A549 (cell line): ENCODE measurements at regions not wholly inside any gene's neighbourhood (a gene's known extent, or its start where the extent isn't known, plus 50 kb on each side); places are given as distances from the start of the nearest gene placed in this dataset.

ENCODE experiments used
- ATAC-seq, 2 experiments: fragments of 200-7000 bp in 1 of 2; fragments of >200 bp in 1 of 2; cut with Nextera tagmentation in 1 of 2; cut with Tn5 transposase in 1 of 2; 3 replicates each; pipeline versions ENCODE4 v1.8.0 to v1.9.1; 2018 to 2020; ENCODE audit warnings: mild to moderate bottlenecking in 1 of 2, moderate library complexity in 1 of 2
- CTCF ChIA-PET: fragments of 300-600 bp; sonication (Branson Sonifier 250); formaldehyde crosslinking; extraction: SDS; loops from one replicate; lab custom pipeline; 2021; ENCODE audit warnings: antibody characterized with exemption, inconsistent platforms; lab: Yijun Ruan, JAX
- POLR2A ChIA-PET: fragments of 350-600 bp; formaldehyde crosslinking; extraction: SDS; loops from one replicate; lab custom pipeline; 2021; ENCODE audit warnings: antibody characterized with exemption, inconsistent platforms; lab: Yijun Ruan, JAX
- DNase-seq, 2 experiments: peaks; one replicate each; pipeline versions ENCODE4 v3.0.0 to v3.0.0-alpha.2; 2011 to 2016; ENCODE audit warnings: low read depth in 1 of 2, low spot score in 1 of 2
- FAIRE-seq: peaks from 2 replicates; lab custom pipeline; 2011; peaks lifted over from hg19 to GRCh38; lab: Jason Lieb, UNC
- H3K27ac ChIP-seq, 2 experiments: fragments of >200 bp; sonication (Bioruptor Twin); formaldehyde crosslinking; 3 replicates each; pipeline ENCODE4 v1.5.1; 2016 to 2017
- H3K4me1 ChIP-seq: fragments of >200 bp; sonication (Bioruptor Twin); formaldehyde crosslinking; 3 replicates; pipeline ENCODE4 v1.6.1; 2016
- H3K4me2 ChIP-seq: fragments of >200 bp; sonication (Bioruptor Twin); formaldehyde crosslinking; 3 replicates; pipeline ENCODE4 v1.6.1; 2016
- H3K4me3 ChIP-seq: fragments of >200 bp; sonication (Bioruptor Twin); formaldehyde crosslinking; 3 replicates; pipeline ENCODE4 v1.5.1; 2016
- H3K9me3 ChIP-seq: fragments of >200 bp; sonication (Bioruptor Twin); formaldehyde crosslinking; 3 replicates; pipeline ENCODE4 v1.6.1; 2016
- BHLHE40 ChIP-seq: IDR thresholded peaks from 2 replicates; pipeline ENCODE4 v1.6.1; 2012; ENCODE audit warnings: low read depth, low read length, inconsistent platforms
- CHD2 ChIP-seq: fragments of 150-350 bp; IDR thresholded peaks from 2 replicates; pipeline ENCODE4 v1.6.1; 2014; ENCODE audit warnings: low read length; ENCODE audit not compliant: partially characterized antibody
- CHD4 ChIP-seq: fragments of 200-600 bp; sonication (generic); IDR thresholded peaks from 2 replicates; pipeline ENCODE4 v1.6.1; 2016; ENCODE audit warnings: antibody characterized with exemption, mild to moderate bottlenecking, borderline replicate concordance
- EHF ChIP-seq: fragments of 250-450 bp; sonication (Bioruptor Pico); IDR thresholded peaks from 2 replicates; pipeline ENCODE4 v1.5.0; 2020; ENCODE audit warnings: mild to moderate bottlenecking
- ELK1 ChIP-seq: fragments of 150-350 bp; IDR thresholded peaks from 2 replicates; pipeline ENCODE4 v1.6.1; 2014; ENCODE audit warnings: low read depth, mild to moderate bottlenecking, low read length
- EP300 ChIP-seq, 2 experiments: fragments of >200 bp; sonication (Bioruptor Twin); formaldehyde crosslinking; IDR thresholded peaks; 2 replicates in 1 of 2; 3 replicates in 1 of 2; pipeline ENCODE4 v1.6.1; 2016 to 2017
- GATA3 ChIP-seq: IDR thresholded peaks from 2 replicates; pipeline ENCODE4 v1.6.1; 2012; ENCODE audit warnings: borderline replicate concordance
- HOXB5 ChIP-seq: fragments of 250-450 bp; sonication (Bioruptor Pico); IDR thresholded peaks from 2 replicates; pipeline ENCODE4 v1.5.0; 2020; ENCODE audit warnings: mild to moderate bottlenecking, moderate library complexity
- JUN ChIP-seq, 2 experiments: fragments of >200 bp; sonication (Bioruptor Twin); formaldehyde crosslinking; IDR thresholded peaks; 2 replicates in 1 of 2; 3 replicates in 1 of 2; pipeline ENCODE4 v1.6.1; 2016 to 2017
- MAZ ChIP-seq: fragments of 150-350 bp; IDR thresholded peaks from 2 replicates; pipeline ENCODE4 v1.6.1; 2014; ENCODE audit warnings: antibody characterized with exemption, low read depth, low read length, borderline replicate concordance
- MYC ChIP-seq: IDR thresholded peaks from 2 replicates; pipeline ENCODE4 v1.6.1; 2012; ENCODE audit warnings: mild to moderate bottlenecking, inconsistent platforms, low read length, improper control_type of control experiment, borderline replicate concordance
- NFE2L2 ChIP-seq: fragments of 150-350 bp; conservative IDR thresholded peaks from 2 replicates; pipeline ENCODE4 v1.6.1; 2014; ENCODE audit warnings: low read length
- NR3C1 ChIP-seq: fragments of >200 bp; sonication (Bioruptor Twin); formaldehyde crosslinking; IDR thresholded peaks from 3 replicates; pipeline ENCODE4 v1.6.1; 2017
- PBX3 ChIP-seq: IDR thresholded peaks from 2 replicates; pipeline ENCODE4 v1.6.1; 2012
- RARB ChIP-seq: fragments of 250-450 bp; sonication (Bioruptor Pico); IDR thresholded peaks from 2 replicates; pipeline ENCODE4 v1.8.0; 2021; ENCODE audit warnings: mild to moderate bottlenecking, moderate library complexity
- RCOR1 ChIP-seq: fragments of 150-350 bp; IDR thresholded peaks from 2 replicates; pipeline ENCODE4 v1.6.1; 2014; ENCODE audit warnings: antibody characterized with exemption, low read length, low read depth
- REST ChIP-seq: fragments of 200-600 bp; sonication (generic); IDR thresholded peaks from 2 replicates; pipeline ENCODE4 v1.6.1; 2016; ENCODE audit warnings: antibody characterized with exemption, mild to moderate bottlenecking, moderate library complexity
- RFX5 ChIP-seq: fragments of 450-650 bp; IDR thresholded peaks from 2 replicates; pipeline ENCODE4 v1.7.1; 2014; ENCODE audit warnings: antibody characterized with exemption, mild to moderate bottlenecking, moderate library complexity
- SREBF2 ChIP-seq: fragments of 450-650 bp; IDR thresholded peaks from 2 replicates; pipeline ENCODE4 v1.6.1; 2014; ENCODE audit warnings: mild to moderate bottlenecking, moderate library complexity
- TFCP2L1 ChIP-seq: fragments of 250-450 bp; sonication (Bioruptor Pico); IDR thresholded peaks from 2 replicates; pipeline ENCODE4 v1.5.0; 2021; ENCODE audit warnings: mild to moderate bottlenecking
- TP53 ChIP-seq: fragments of 250-450 bp; sonication (Bioruptor Pico); IDR thresholded peaks from 2 replicates; pipeline ENCODE4 v1.5.0; 2021; ENCODE audit warnings: mild to moderate bottlenecking, moderate library complexity
- USF2 ChIP-seq: fragments of 450-650 bp; IDR thresholded peaks from 2 replicates; pipeline ENCODE4 v1.6.1; 2014; ENCODE audit warnings: antibody characterized with exemption
- ZFP36 ChIP-seq: fragments of 450-650 bp; IDR thresholded peaks from 2 replicates; pipeline ENCODE4 v1.6.1; 2014; ENCODE audit warnings: borderline replicate concordance; ENCODE audit not compliant: partially characterized antibody
- WGBS: methylation state at CpG from one replicate; pipeline ENCODE4 v1.1.6; 2017; ENCODE audit errors: missing lambda C conversion rate; 5-methylcytosine and 5-hydroxymethylcytosine counted together

- TF ChIP-seq REST (no peak), JUN (IDR thresholded peaks at IDR 0.05) (no peak), TP53 (CRISPR knock-in tag) (no peak), CHD2 (no peak), BHLHE40 (no peak), RFX5 (no peak), EHF (no peak), ZFP36 (no peak), EP300 (IDR thresholded peaks at IDR 0.05) (no peak)
These were observed 484.1 kb downstream of the RMST start (continued) for GRCh38 chr12:97946701-97947100.

- no peak for TF ChIP-seq NR3C1
- no peak for TF ChIP-seq PBX3
- no peak for DNase-seq
- H3K4me2 ChIP-seq = no peak overlapping the region
- peaks cover 4% of the 10 kb centered on the region; the same call in 1 of the 3 replicates for H3K9me3 ChIP-seq
- H3K4me3 ChIP-seq = no peak overlapping the region
- ChIA-PET CTCF (interaction anchor here (0.7 kb wide), 1 partner anchor 12 kb away, joined by 3 read pairs; no protein-coding TSS in a partner anchor), POLR2A (no interaction called here)
- FAIRE-seq = no peak
- H3K4me1 ChIP-seq = no peaks in the 10 kb centered on the region
- H3K27ac ChIP-seq = no peak overlapping the region
- 1% methylated on average over 2 of the region's 2 CpGs for WGBS
- ATAC-seq = no peak
These were observed 486.0 kb downstream of the RMST start for GRCh38 chr12:97948591-97948990.

GRCh38 chr12:97951239-97951638, 488.6 kb downstream of the RMST start:
- no peaks in the 10 kb centered on the region for H3K4me1 ChIP-seq
- ChIA-PET CTCF (interaction anchor here (0.5 to 0.8 kb wide), 2 partner anchors 9 to 997 kb away, joined by 3 read pairs; no protein-coding TSS in a partner anchor), POLR2A (no interaction called here)
- FAIRE-seq (no peak), DNase-seq (no peak), ATAC-seq (no peak)
- H3K27ac ChIP-seq = no peak overlapping the region
- no peak overlapping the region for H3K4me2 ChIP-seq
- peaks cover 4% of the 10 kb centered on the region; the same call in 1 of the 3 replicates for H3K9me3 ChIP-seq
- TF ChIP-seq CHD4 (no peak), SREBF2 (no peak), TFCP2L1 (CRISPR knock-in tag) (no peak), MYC (no peak), BHLHE40 (no peak), RCOR1 (no peak), NFE2L2 (no peak), USF2 (no peak), ELK1 (no peak), MAZ (no peak), GATA3 (no peak), RARB (no peak), HOXB5 (CRISPR knock-in tag) (no peak)
- no peak overlapping the region for H3K4me3 ChIP-seq
